ENCODE measurements at regions not wholly inside any gene's neighbourhood (a gene's known extent, or its start where the extent isn't known, plus 50 kb on each side); places are given as distances from the start of the nearest gene placed in this dataset.

DNA sequence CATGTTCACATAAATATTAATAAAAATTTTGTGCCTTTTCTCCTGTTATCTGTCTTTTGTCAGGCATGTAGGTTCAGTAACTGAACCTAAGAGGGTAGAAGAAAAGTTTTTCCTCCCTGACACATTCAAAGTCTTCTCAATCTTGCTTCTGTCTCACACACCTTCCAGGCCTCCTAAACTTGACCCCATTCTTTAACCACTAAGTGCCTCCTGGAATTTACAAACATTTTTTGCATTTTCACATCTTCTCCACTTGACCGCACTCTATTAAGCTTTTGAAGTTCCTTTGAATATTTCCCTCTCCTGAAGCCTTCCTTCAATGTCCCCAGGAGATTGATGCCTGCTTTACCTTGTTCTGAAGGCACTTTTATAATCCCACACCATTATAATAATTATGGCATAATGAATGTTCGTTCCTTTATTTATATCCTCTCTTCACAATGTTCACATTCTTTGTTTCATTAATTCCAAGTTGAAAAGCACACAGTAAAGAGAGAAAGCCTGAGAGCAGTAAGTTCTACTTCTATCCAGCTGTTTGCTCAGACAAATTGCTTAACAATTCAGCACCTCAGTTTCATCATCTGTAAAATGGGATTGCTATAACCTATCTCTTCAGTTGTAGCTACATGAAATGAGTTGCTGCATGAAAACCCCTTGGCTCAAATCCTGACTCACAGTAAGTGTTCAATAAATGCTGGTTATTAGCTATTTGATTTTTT lies 184.8 kb upstream of the KLHL29 start:
- Histone ChIP-seq H3K4me1 (ENCODE audit: control insufficient read depth, insufficient read depth, low read length) (no peaks in the 10 kb centered on the region), H3K4me3 (ENCODE audit: low read depth, low read length) (no peak overlapping the region), H3K36me3 (ENCODE audit: control insufficient read depth, insufficient read depth, low read length) (no peaks in the 10 kb centered on the region), H3K27me3 (ENCODE audit: control insufficient read depth, insufficient read depth, low read length) (no peaks in the 10 kb centered on the region; the same call in 1 of the 2 replicates), H3K27ac (ENCODE audit: low read depth, low read length) (no peak overlapping the region), H3K9me3 (ENCODE audit: control insufficient read depth, insufficient read depth, low read depth, low read length) (peaks cover 12% of the 10 kb centered on the region), H3K9ac (ENCODE audit: low read length) (no peak overlapping the region)

DNA sequence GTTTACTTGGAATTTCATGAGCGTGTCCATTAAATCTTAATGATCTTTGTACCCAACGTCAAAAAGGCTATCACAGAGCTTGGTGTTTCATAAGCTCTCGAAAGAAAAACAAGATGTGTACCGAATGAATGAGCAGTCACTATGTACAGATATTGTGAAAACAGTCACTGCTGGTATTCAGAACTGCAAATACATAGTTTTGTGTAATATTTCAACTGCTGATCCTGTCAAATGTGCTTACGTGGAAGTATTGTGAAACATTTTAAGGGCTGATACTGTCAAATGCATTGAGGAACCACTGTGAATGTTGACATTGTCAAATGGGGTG lies 184.2 kb upstream of the KLHL29 start:
- Histone ChIP-seq H3K4me3 (ENCODE audit: low read depth, low read length) (no peak overlapping the region), H3K36me3 (ENCODE audit: control insufficient read depth, insufficient read depth, low read length) (no peaks in the 10 kb centered on the region), H3K27me3 (ENCODE audit: control insufficient read depth, insufficient read depth, low read length) (no peaks in the 10 kb centered on the region; the same call in 1 of the 2 replicates), H3K4me1 (ENCODE audit: control insufficient read depth, insufficient read depth, low read length) (no peaks in the 10 kb centered on the region), H3K9ac (ENCODE audit: low read length) (no peak overlapping the region), H3K9me3 (ENCODE audit: control insufficient read depth, insufficient read depth, low read depth, low read length) (peaks cover 12% of the 10 kb centered on the region), H3K27ac (ENCODE audit: low read depth, low read length) (no peak overlapping the region)

DNA sequence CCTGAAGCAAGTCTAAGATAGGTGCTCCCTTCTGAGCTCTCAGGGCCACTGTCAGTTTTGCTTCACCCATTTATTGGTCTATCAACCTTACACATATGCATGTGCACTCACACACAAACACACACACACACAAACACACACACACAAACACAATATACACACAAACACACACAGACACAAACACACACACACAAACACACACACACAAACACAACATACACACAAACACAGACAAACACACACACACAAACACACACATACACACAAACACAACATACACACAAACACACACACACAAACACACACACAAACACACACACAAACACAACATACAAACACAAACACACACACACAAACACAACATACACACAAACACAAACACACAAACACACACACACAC lies 181.6 kb upstream of the KLHL29 start:
- no peaks in the 10 kb centered on the region for H3K36me3 ChIP-seq (ENCODE audit: control insufficient read depth, insufficient read depth, low read length)
- no peak overlapping the region for H3K4me3 ChIP-seq (ENCODE audit: low read depth, low read length)
- H3K4me1 ChIP-seq (ENCODE audit: control insufficient read depth, insufficient read depth, low read length): no peaks in the 10 kb centered on the region
- H3K9ac ChIP-seq (ENCODE audit: low read length): no peak overlapping the region
- H3K27ac ChIP-seq (ENCODE audit: low read depth, low read length): no peak overlapping the region
- H3K9me3 ChIP-seq (ENCODE audit: control insufficient read depth, insufficient read depth, low read depth, low read length): peaks cover 12% of the 10 kb centered on the region
- no peaks in the 10 kb centered on the region; the same call in 1 of the 2 replicates for H3K27me3 ChIP-seq (ENCODE audit: control insufficient read depth, insufficient read depth, low read length)

DNA sequence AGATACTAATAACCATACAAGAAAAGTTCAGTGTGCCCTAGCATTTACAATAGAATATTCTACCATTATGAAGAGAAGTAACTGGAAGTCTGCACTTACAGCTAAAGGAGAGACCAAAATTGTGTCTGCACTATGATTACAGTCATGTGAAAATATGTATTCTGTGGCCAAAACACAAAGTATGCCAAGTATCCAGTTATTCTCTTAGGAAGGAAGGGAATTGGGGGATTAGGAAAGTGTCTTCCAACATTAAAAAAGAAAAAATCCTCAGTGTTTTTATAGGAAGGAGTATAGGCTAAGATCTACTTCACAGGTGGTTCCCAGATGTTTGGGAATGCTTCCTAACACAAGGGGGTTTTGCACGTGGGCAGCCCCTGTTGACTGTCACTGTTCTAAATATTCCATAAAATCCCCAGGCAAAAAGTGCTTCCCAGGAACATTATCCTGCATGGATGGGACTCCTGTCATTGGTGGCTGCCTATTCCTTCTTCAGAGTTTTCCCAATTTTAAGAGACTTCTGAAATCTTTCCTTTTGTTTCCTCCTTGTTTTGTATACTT lies 180.2 kb upstream of the KLHL29 start:
- H3K27me3 ChIP-seq (ENCODE audit: control insufficient read depth, insufficient read depth, low read length): no peaks in the 10 kb centered on the region; the same call in 1 of the 2 replicates

DNA sequence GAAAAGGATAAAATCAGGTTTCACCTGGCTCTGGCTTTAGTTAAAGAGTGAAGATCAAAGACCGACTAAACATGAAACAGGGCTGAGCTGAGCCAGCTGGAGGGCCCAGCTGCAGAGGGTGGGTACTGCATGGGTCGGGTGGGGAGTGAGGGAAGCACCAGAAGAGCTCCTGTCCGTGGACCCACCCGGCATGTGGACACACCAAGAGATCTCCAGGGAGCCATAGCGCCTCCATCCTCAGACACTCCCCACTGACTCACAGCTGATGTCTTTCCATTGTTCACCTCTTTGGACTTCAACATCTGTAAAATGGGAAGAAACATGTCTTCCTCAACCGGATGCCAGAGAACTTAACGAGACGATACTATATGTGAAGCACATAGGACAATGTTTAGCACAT lies 178.3 kb upstream of the KLHL29 start:
- Histone ChIP-seq H3K9me3 (ENCODE audit: control insufficient read depth, insufficient read depth, low read depth, low read length) (no peaks in the 10 kb centered on the region), H3K27me3 (ENCODE audit: control insufficient read depth, insufficient read depth, low read length) (peaks cover under 1% of the 10 kb centered on the region; the same call in 1 of the 2 replicates), H3K36me3 (ENCODE audit: control insufficient read depth, insufficient read depth, low read length) (no peaks in the 10 kb centered on the region), H3K27ac (ENCODE audit: low read depth, low read length) (no peak overlapping the region), H3K4me1 (ENCODE audit: control insufficient read depth, insufficient read depth, low read length) (no peaks in the 10 kb centered on the region), H3K4me3 (ENCODE audit: low read depth, low read length) (no peak overlapping the region), H3K9ac (ENCODE audit: low read length) (no peak overlapping the region)

More for the DNA sequence above, 180.2 kb upstream of the KLHL29 start:
- peaks cover 7% of the 10 kb centered on the region for H3K9me3 ChIP-seq (ENCODE audit: control insufficient read depth, insufficient read depth, low read depth, low read length)
- no peak overlapping the region for H3K4me3 ChIP-seq (ENCODE audit: low read depth, low read length)
- H3K9ac ChIP-seq (ENCODE audit: low read length): no peak overlapping the region
- no peak overlapping the region for H3K27ac ChIP-seq (ENCODE audit: low read depth, low read length)
- no peaks in the 10 kb centered on the region for H3K36me3 ChIP-seq (ENCODE audit: control insufficient read depth, insufficient read depth, low read length)
- H3K4me1 ChIP-seq (ENCODE audit: control insufficient read depth, insufficient read depth, low read length): no peaks in the 10 kb centered on the region

DNA sequence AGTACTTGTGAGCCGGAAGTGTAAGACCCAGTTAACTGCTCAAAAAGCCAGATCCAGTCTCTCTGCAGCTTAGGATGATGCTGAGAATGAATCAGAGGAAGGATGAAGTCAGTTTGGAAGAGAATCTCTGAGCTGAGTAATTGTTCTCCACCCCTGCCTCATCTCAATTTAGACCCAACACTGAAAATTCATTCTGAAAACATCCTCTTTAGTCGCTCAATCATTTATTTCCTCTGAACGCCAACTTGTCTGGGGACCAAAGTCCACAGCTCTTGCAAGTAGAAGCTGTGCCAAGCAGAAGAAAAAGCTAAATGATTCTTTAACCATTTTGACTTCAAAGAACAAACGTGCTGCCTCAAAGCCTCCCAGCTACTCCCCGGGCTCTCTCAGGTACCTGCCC lies 177.1 kb upstream of the KLHL29 start:
- Histone ChIP-seq H3K4me1 (ENCODE audit: control insufficient read depth, insufficient read depth, low read length) (no peaks in the 10 kb centered on the region), H3K9me3 (ENCODE audit: control insufficient read depth, insufficient read depth, low read depth, low read length) (no peaks in the 10 kb centered on the region), H3K4me3 (ENCODE audit: low read depth, low read length) (no peak overlapping the region), H3K36me3 (ENCODE audit: control insufficient read depth, insufficient read depth, low read length) (no peaks in the 10 kb centered on the region), H3K27me3 (ENCODE audit: control insufficient read depth, insufficient read depth, low read length) (peaks cover 3% of the 10 kb centered on the region; the same call in 1 of the 2 replicates), H3K9ac (ENCODE audit: low read length) (no peak overlapping the region), H3K27ac (ENCODE audit: low read depth, low read length) (no peak overlapping the region)

DNA sequence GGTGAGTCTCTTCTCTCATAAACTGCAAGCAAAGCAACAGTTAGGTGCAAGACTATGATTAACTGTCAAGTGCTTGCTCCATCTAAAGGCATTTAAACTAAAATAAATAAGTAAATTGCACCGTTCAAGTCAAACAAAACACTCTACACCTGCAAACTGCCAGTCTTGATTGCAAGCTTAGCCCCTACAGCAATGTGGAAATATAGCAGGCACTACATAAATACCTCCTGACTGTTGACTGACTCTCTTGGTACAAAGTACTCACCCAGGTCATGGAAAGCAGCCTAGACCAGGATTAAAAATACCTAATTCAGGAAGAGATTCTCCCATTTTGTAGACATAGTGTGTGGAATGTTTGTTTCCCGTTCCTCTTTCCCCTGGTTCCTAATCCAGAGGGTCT lies 176.6 kb upstream of the KLHL29 start:
- Histone ChIP-seq H3K4me3 (ENCODE audit: low read depth, low read length) (no peak overlapping the region), H3K4me1 (ENCODE audit: control insufficient read depth, insufficient read depth, low read length) (no peaks in the 10 kb centered on the region), H3K36me3 (ENCODE audit: control insufficient read depth, insufficient read depth, low read length) (no peaks in the 10 kb centered on the region), H3K27me3 (ENCODE audit: control insufficient read depth, insufficient read depth, low read length) (peaks cover 3% of the 10 kb centered on the region; the same call in 1 of the 2 replicates), H3K9me3 (ENCODE audit: control insufficient read depth, insufficient read depth, low read depth, low read length) (no peaks in the 10 kb centered on the region), H3K9ac (ENCODE audit: low read length) (no peak overlapping the region), H3K27ac (ENCODE audit: low read depth, low read length) (no peak overlapping the region)

DNA sequence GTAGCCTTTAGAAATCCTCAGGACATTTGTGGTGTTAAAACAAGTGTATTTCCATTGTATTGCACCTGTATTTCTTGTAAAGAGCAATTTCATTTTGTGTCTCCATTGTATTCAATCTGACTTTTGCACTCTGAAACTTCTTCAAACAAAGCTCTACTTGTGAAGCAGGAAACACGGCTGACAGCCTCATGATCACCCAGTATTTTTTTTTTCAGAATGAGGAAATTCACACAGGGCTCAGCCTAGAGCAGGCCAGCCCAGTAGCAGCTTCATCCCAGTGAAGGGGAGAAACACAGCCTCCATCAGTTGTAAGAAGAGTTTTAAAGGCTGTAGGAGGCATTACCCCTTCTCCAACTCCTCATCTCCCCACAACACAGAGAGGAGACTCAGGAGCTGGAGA lies 175.9 kb upstream of the KLHL29 start:
- no peak overlapping the region for H3K27ac ChIP-seq (ENCODE audit: low read depth, low read length)
- H3K4me1 ChIP-seq (ENCODE audit: control insufficient read depth, insufficient read depth, low read length): no peaks in the 10 kb centered on the region
- no peak overlapping the region for H3K4me3 ChIP-seq (ENCODE audit: low read depth, low read length)
- no peaks in the 10 kb centered on the region for H3K36me3 ChIP-seq (ENCODE audit: control insufficient read depth, insufficient read depth, low read length)
- H3K27me3 ChIP-seq (ENCODE audit: control insufficient read depth, insufficient read depth, low read length): 0 out of 2 replicates have a peak, but pooled peaks cover 3% of the 10 kb centered on the region
- H3K9ac ChIP-seq (ENCODE audit: low read length): no peak overlapping the region
- no peaks in the 10 kb centered on the region for H3K9me3 ChIP-seq (ENCODE audit: control insufficient read depth, insufficient read depth, low read depth, low read length)

DNA sequence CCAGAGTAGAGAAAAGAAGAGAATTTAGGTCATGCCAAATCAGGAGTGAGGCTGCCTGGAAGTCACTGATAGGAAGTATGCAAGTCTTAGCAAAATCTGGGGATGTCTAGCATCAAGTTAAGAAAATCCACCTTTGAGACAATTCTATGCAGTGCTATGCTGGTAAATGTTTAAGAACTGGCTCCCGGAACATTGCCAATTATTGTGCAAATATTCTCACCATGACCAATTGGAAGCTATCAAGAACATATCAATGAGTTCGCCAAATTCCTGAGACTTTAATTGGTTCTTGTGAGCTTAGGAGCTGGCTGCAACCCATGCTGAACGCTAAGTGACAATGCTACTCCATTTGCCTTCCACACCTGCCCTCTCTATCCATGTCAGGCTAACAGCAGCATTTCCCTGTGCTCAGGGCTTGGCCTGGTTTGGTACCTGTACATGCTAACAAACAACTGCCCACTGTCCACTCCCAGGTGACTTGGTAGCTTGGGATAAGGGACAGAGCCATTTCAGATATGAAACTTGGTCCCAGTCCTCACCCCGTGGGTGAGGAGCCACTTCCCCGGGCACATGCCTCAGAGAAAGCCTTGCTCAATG lies 172.9 kb upstream of the KLHL29 start:
- Histone ChIP-seq H3K4me3 (ENCODE audit: low read depth, low read length) (no peak overlapping the region), H3K9me3 (ENCODE audit: control insufficient read depth, insufficient read depth, low read depth, low read length) (no peaks in the 10 kb centered on the region), H3K36me3 (ENCODE audit: control insufficient read depth, insufficient read depth, low read length) (no peaks in the 10 kb centered on the region), H3K27ac (ENCODE audit: low read depth, low read length) (no peak overlapping the region), H3K4me1 (ENCODE audit: control insufficient read depth, insufficient read depth, low read length) (no peaks in the 10 kb centered on the region), H3K27me3 (ENCODE audit: control insufficient read depth, insufficient read depth, low read length) (0 out of 2 replicates have a peak, but pooled peaks cover 3% of the 10 kb centered on the region), H3K9ac (ENCODE audit: low read length) (no peak overlapping the region)

DNA sequence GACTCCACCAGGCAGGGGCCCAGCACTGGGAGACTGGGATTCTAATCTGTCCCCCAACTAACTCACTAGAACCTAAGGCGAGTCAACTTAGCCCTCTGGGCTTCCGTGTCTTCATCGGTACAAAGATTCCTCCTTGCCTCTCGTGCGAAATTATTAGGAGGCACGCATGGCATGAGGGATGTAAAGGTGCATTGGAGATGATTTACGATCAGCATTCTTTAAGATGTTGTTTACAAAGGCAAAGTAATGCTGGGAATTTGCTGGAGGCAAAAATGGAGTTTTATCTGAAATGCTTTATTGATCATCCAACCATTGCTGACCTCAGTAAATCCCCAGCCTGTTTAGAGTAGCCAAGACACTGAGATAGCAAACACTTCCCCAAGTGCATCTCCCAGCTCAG lies 171.8 kb upstream of the KLHL29 start:
- Histone ChIP-seq H3K4me3 (ENCODE audit: low read depth, low read length) (no peak overlapping the region), H3K36me3 (ENCODE audit: control insufficient read depth, insufficient read depth, low read length) (no peaks in the 10 kb centered on the region), H3K27me3 (ENCODE audit: control insufficient read depth, insufficient read depth, low read length) (0 out of 2 replicates have a peak, but pooled peaks cover 3% of the 10 kb centered on the region), H3K27ac (ENCODE audit: low read depth, low read length) (no peak overlapping the region), H3K4me1 (ENCODE audit: control insufficient read depth, insufficient read depth, low read length) (no peaks in the 10 kb centered on the region), H3K9me3 (ENCODE audit: control insufficient read depth, insufficient read depth, low read depth, low read length) (no peaks in the 10 kb centered on the region), H3K9ac (ENCODE audit: low read length) (no peak overlapping the region)

DNA sequence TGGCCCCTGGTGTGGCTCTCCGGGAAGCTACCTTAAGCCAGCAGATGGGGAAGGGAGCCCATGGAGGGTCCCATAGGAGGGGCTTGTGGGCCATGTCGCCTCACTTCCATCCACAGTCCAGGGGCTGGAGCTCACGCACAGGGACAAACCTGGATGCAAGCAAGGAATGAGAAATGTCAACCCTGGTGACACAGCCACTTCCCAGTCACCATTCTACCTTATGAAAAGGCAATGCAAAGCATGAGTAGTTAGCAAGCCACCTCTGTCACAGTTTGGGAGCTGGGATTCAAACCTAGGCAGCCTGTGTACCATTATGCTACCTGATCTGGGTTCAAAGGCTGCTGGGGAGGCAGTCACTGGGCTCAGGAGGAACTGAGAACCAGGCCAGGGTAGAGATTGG lies 170.0 kb upstream of the KLHL29 start:
- no peaks in the 10 kb centered on the region for H3K4me1 ChIP-seq (ENCODE audit: control insufficient read depth, insufficient read depth, low read length)
- H3K27me3 ChIP-seq (ENCODE audit: control insufficient read depth, insufficient read depth, low read length): 0 out of 2 replicates have a peak, but pooled peaks cover 3% of the 10 kb centered on the region

More for the DNA sequence above, 170.0 kb upstream of the KLHL29 start:
- Histone ChIP-seq H3K9me3 (ENCODE audit: control insufficient read depth, insufficient read depth, low read depth, low read length) (no peaks in the 10 kb centered on the region), H3K4me3 (ENCODE audit: low read depth, low read length) (no peak overlapping the region), H3K27ac (ENCODE audit: low read depth, low read length) (no peak overlapping the region), H3K36me3 (ENCODE audit: control insufficient read depth, insufficient read depth, low read length) (no peaks in the 10 kb centered on the region), H3K9ac (ENCODE audit: low read length) (no peak overlapping the region)

All from HUES6 (cell line).